Parathyroid adenoma (tissue), 2 donors: ENCODE measurements at regions not wholly inside any gene's neighbourhood (a gene's known extent, or its start where the extent isn't known, plus 50 kb on each side); places are given as distances from the start of the nearest gene placed in this dataset.

Experiments used
- H2AFZ ChIP-seq: fragments of 300-600 bp; sonication (generic); one replicate; pipeline ENCODE4 v1.7.0; 2017; ENCODE audit warnings: antibody characterized with exemption, mild to moderate bottlenecking
- H3K27ac ChIP-seq: fragments of 300-600 bp; sonication (generic); one replicate; pipeline ENCODE4 v1.7.0; 2017
- H3K27me3 ChIP-seq: fragments of 300-600 bp; sonication (generic); one replicate; pipeline ENCODE4 v1.7.0; 2017; ENCODE audit warnings: low read length; ENCODE audit not compliant: control insufficient read depth, insufficient read depth
- H3K36me3 ChIP-seq: fragments of 300-600 bp; sonication (generic); one replicate; pipeline ENCODE4 v1.7.0; 2017; ENCODE audit warnings: low read length; ENCODE audit not compliant: control insufficient read depth, insufficient read depth
- H3K4me1 ChIP-seq: fragments of 300-600 bp; sonication (generic); one replicate; pipeline ENCODE4 v1.7.0; 2017; ENCODE audit warnings: control low read depth
- H3K4me2 ChIP-seq: fragments of 300-600 bp; sonication (generic); one replicate; pipeline ENCODE4 v1.7.0; 2017; ENCODE audit warnings: low read length
- H3K4me3 ChIP-seq: fragments of 300-600 bp; sonication (generic); one replicate; pipeline ENCODE4 v1.7.0; 2017; ENCODE audit warnings: low read depth, low read length
- H3K79me2 ChIP-seq: fragments of 300-600 bp; sonication (generic); one replicate; pipeline ENCODE4 v1.7.0; 2017; ENCODE audit warnings: control low read depth
- H3K9ac ChIP-seq: fragments of 300-600 bp; sonication (generic); one replicate; pipeline ENCODE4 v1.7.0; 2017; ENCODE audit warnings: mild to moderate bottlenecking
- H3K9me3 ChIP-seq: fragments of 300-600 bp; sonication (generic); one replicate; pipeline ENCODE4 v1.7.0; 2017; ENCODE audit warnings: low read length; ENCODE audit not compliant: control insufficient read depth
- CTCF ChIP-seq: fragments of 300-600 bp; sonication (generic); IDR thresholded peaks from one replicate; pipeline ENCODE4 v1.7.0; 2017; ENCODE audit warnings: antibody characterized with exemption, mild to moderate bottlenecking
- donor health status: primary hyperparathyroidism.

DNA sequence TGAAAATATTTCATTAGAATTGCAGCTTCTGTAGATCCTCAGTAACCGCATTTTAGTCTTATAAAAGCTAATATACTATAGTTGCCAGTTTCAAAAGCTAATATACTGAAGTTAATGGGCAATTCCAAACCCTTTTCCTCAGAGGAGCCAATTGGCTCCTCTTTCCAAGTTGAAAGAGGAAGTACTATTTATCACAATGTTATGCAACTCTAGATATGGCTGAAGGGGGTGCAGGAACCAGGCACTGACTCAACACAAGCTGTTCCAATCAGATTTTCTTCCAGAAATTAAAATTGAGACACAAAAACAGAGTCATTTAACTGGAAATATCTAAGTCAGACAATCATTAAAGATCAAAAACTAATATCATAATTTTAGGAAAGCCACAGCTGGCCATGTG lies 258.9 kb downstream of the PCDH20 start:
- no peaks in the 10 kb centered on the region for H3K36me3 ChIP-seq
- no peak for TF ChIP-seq CTCF
- H2AFZ ChIP-seq, result no peak overlapping the region
- no peaks in the 10 kb centered on the region for H3K79me2 ChIP-seq
- H3K4me2 ChIP-seq, result no peak overlapping the region
- H3K27me3 ChIP-seq, result no peaks in the 10 kb centered on the region
- no peak overlapping the region for H3K4me3 ChIP-seq
- H3K4me1 ChIP-seq, result no peaks in the 10 kb centered on the region
- no peaks in the 10 kb centered on the region for H3K9me3 ChIP-seq
- no peak overlapping the region for H3K27ac ChIP-seq
- no peak overlapping the region for H3K9ac ChIP-seq

DNA sequence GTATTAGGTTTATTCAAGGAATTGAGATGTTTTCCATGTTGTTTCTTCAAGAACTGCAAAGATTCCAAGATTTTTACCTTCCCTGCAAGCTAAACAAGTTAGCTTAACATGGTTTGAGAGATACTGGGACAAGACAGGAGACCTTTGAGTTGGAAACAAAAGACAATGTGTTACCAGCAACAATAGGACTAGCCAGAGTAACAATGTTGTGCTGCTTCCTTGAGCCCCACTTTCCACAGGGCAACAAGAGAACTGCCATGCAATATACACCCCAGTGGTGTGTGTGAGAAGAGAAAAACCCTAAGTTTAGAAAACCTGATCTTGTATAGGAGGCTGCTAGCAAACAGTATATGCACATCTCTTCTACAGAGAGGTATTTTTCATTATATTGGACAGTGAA lies 264.6 kb downstream of the PCDH20 start:
- H3K36me3 ChIP-seq, result no peaks in the 10 kb centered on the region
- H3K4me2 ChIP-seq, result no peak overlapping the region
- no peak overlapping the region for H3K4me3 ChIP-seq
- no peak overlapping the region for H2AFZ ChIP-seq
- no peaks in the 10 kb centered on the region for H3K79me2 ChIP-seq
- H3K4me1 ChIP-seq, result no peaks in the 10 kb centered on the region
- TF ChIP-seq CTCF, result no peak
- no peaks in the 10 kb centered on the region for H3K27me3 ChIP-seq
- no peak overlapping the region for H3K9ac ChIP-seq
- H3K27ac ChIP-seq, result no peak overlapping the region
- H3K9me3 ChIP-seq, result no peaks in the 10 kb centered on the region

DNA sequence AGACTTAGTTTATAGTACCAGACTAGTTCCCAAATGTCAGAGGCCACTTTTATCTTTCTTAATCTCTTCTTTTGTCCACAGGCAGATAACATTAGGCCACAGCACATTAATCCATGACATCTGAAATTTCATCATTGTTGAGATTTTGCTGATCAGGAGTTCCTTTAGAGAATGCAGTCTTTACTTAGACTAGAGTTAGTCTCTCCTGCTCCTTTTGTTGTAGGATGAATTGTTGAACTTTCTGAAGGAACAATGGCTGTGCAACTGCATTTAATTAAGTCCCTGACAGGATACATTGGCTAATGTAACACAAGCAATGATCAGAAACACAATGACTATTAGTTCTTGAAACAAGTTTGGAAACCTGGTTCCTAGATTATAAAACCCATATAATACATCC lies 266.3 kb downstream of the PCDH20 start:
- H3K4me3 ChIP-seq, result no peak overlapping the region
- H2AFZ ChIP-seq, result no peak overlapping the region
- no peak overlapping the region for H3K27ac ChIP-seq
- H3K36me3 ChIP-seq, result no peaks in the 10 kb centered on the region
- no peak overlapping the region for H3K4me2 ChIP-seq
- no peak overlapping the region for H3K9ac ChIP-seq
- H3K9me3 ChIP-seq, result no peaks in the 10 kb centered on the region
- no peak for TF ChIP-seq CTCF
- no peaks in the 10 kb centered on the region for H3K4me1 ChIP-seq
- H3K27me3 ChIP-seq, result no peaks in the 10 kb centered on the region
- H3K79me2 ChIP-seq, result no peaks in the 10 kb centered on the region

DNA sequence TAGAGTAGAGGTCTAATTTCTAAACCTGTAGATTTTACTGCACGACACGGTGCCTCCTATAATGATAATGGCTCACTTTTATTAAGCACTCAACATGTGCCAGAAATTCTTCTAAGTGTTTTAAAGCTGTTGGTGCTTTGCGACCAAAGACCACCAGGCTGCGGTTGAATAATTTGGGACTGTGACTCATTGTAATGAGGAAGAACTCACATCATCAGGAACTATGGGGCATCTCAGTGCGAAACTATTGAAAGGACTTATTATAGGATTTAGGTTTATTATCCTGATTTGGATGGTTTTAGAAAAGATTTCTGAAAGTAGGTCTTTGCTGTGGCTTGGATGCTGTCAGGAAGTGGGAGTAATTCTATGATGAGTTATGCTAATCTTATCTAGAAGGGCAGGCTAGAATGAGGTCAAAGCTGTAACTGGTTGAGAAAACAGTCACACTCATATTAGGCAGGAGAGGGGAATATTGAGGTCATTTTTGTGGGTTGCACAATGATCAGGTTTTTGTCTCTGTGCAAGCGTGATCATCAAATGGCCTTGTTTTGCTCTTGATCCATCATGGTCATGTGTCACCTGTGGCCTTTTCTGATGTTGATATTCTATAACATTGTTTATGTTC lies 266.8 kb downstream of the PCDH20 start:
- Histone ChIP-seq H3K9me3 (no peaks in the 10 kb centered on the region), H3K27ac (no peak overlapping the region), H3K79me2 (no peaks in the 10 kb centered on the region), H3K27me3 (no peaks in the 10 kb centered on the region), H3K4me3 (no peak overlapping the region), H3K4me2 (no peak overlapping the region), H3K9ac (no peak overlapping the region), H3K36me3 (no peaks in the 10 kb centered on the region), H2AFZ (no peak overlapping the region), H3K4me1 (no peaks in the 10 kb centered on the region)
- no peak for TF ChIP-seq CTCF

GRCh38 chr13:61148211-61148610 lies 267.4 kb downstream of the PCDH20 start:
- Histone ChIP-seq H3K27me3 (no peaks in the 10 kb centered on the region), H2AFZ (no peak overlapping the region), H3K27ac (no peak overlapping the region), H3K4me3 (no peak overlapping the region), H3K36me3 (no peaks in the 10 kb centered on the region), H3K79me2 (no peaks in the 10 kb centered on the region), H3K9me3 (no peaks in the 10 kb centered on the region), H3K4me2 (no peak overlapping the region), H3K9ac (no peak overlapping the region), H3K4me1 (no peaks in the 10 kb centered on the region)
- TF ChIP-seq CTCF, result no peak
